GM21423 (cell line): ENCODE measurements at regions not wholly inside any gene's neighbourhood (a gene's known extent, or its start where the extent isn't known, plus 50 kb on each side); places are given as distances from the start of the nearest gene placed in this dataset.
"Not testable (repeated sequence)": the region's sequence is repeated elsewhere in the genome, so short reads cannot be mapped to it uniquely, and the experiment has no call there.

ENCODE experiments used
- ATAC-seq: cut with Tn5 transposase; IDR thresholded peaks from one replicate; pipeline ENCODE4 v1.9.1; 2021; ENCODE audit warnings: mild to moderate bottlenecking, moderate library complexity; ENCODE audit not compliant: unreplicated experiment

- ATAC-seq: no peak
Observed at GRCh38 chr10:31186225-31187000, 132.6 kb upstream of the ZEB1 start.

- no peak for ATAC-seq
Observed at GRCh38 chr10:31187182-31187581, 131.8 kb upstream of the ZEB1 start.

DNA sequence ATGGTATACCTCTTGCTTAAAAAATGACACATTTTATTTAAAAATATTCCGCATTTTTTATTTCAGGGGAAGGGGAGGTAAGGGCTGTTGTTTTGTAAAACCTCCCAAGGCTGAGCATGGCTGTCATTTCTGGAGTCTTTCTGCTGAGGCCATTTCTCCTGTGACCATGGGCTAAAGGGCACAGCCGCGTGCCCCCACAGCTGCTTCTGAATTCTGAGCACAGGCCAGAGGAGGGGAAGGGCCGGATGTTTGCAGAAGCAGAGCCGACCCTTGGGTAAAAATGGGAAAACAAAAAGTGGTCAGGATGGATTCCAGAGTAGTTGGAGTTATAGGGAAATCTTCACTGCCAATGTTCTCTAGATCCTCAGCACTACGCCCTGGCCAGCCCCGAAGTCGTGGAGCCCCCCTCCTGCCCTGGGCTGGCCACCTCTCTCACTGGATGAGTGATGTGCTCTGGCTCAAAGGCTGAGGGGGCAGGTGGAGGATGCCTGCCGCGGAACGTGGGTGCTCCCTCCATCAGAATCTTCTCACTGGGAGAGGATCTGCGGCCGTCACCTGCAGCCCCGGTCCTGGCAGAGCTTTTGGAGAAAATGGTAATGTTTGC lies 131.3 kb upstream of the ZEB1 start:
- no peak for ATAC-seq

DNA sequence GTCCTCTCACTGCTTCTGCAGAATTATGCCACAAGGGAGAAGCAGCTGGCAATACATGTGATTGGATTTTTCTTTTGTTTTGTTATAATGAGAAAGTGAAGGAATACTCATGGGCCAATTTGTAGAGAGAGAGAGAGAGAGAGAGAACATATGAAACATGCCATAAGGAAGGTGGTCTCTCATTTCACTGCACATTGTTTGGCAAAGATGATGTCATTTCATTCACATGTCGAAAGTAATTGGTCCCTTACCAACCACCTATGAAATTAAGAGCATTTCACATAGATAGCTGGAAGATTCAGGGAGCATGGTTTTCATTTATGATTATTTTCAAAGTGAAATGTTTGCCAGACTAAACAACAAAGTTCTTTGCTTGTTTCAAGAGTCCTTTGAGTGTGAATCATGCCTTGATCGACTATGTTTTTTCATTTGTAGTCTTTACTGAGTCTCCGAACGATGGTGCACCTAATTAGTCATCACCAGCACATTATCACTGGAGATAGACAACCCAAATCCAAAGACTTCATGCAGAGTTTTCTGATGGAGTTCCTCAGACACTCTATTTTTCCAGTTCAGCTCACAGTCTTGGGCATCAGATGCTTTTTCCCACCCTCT lies 130.1 kb upstream of the ZEB1 start:
- no peak for ATAC-seq

GRCh38 chr10:31190488-31190887 lies 128.5 kb upstream of the ZEB1 start:
- ATAC-seq: no peak

- no peak for ATAC-seq
Observed at GRCh38 chr10:31192475-31192874, 126.5 kb upstream of the ZEB1 start.

DNA sequence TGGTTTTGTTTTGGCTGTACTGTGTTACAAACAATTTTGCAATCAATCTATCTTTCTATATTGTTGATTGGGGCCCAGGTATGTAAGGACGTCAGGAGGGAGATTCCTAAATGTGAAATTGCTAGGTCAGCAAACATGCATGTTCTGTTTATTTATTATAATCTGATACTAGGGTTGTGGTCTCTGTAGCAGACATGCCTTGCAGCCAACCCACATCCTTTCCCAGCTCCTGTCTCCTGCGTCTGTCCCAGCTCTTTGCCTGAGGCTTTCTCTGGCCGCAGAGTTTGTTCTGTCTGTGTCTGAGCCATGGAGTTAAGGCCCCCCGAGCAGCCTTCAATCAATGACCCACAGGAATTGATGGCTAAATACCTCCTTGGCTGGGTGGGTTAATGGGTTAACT lies 124.0 kb upstream of the ZEB1 start:
- no peak for ATAC-seq

DNA sequence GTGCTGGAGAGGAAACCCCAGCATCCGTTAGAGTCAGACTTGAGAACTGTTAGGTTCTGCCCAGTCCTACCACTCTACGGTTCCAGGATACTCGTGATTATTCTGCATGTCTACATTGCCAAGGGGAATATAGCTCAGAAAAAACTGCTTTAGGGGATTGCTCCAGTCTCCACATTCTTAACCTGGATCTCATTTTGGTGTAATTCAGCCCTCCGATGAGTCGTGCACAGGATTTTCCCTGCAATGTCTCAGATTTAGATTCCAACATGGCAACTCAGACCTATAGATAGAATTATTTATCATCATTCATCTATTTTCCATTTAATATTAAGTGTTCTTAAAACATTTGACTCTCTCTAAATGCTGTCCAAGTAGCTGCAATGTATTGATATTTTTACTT lies 121.1 kb upstream of the ZEB1 start:
- ATAC-seq: no peak

- ATAC-seq: no peak
Observed at GRCh38 chr10:31204090-31204489, 114.9 kb upstream of the ZEB1 start.

DNA sequence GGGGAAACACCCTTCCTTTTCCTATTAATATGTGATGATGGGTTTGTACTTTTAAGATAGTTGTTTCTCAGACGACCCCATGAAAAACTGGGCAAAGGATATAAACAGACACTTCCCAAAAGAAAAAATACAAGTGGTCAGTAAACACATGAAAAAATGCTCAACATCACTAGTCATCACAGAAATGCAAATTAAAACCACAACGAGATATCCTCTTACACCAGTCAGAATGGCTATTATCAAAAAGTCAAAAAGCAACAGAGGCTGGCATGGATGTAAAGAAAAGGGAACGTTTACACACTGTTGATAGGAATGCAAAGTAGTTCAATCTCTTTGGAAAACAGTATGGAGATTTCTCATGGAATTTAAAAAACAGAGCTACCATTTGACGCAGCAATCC lies 111.4 kb upstream of the ZEB1 start:
- no peak for ATAC-seq

- ATAC-seq: no peak
Observed at GRCh38 chr10:31209478-31209877, 109.5 kb upstream of the ZEB1 start.

- no peak for ATAC-seq
Observed at GRCh38 chr10:31210190-31210589, 108.8 kb upstream of the ZEB1 start.

GRCh38 chr10:31213959-31214358 lies 105.1 kb upstream of the ZEB1 start:
- no peak for ATAC-seq

DNA sequence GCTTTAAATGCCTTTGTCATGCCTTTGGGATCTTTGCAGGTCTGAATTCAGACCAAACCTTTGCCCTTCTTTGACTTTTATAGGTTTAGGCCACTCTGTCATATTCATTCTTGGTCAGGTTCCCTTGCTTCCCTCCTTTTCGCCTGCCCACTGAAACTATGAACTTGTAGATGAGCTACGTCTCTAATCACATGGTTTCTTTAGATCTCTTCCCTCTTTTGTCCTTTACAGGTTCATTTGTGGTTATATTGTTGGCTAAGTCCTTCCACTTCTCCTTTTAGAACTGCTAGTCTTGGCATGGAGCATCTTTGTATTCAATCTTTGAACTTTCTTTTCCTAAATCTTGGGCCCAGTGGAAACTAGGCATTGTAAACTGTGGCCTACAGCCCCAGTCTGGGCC lies 104.0 kb upstream of the ZEB1 start:
- ATAC-seq: no peak

- ATAC-seq: no peak
Observed at GRCh38 chr10:31219306-31219705, 99.7 kb upstream of the ZEB1 start.

DNA sequence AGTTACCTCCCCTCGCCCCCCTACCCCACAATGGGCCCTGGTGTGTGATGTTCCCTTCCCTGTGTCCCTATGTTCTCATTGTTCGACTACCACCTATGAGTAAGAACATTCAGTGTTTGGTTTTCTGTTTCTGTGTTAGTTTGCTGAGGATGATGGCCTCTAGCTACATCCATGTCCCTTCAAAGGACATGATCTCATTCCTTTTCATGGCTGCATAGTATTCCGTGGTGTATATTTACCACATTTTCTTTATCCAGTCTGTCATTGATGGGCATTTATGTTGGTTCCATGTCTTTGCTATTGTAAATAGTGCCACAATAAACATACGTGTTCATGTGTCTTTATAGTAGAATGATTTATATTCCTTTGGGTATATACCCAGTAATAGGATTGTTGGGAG lies 90.2 kb upstream of the ZEB1 start:
- ATAC-seq: not testable (repeated sequence)

GRCh38 chr10:31239961-31240360 lies 79.1 kb upstream of the ZEB1 start:
- no peak for ATAC-seq

GRCh38 chr10:31242902-31243301 lies 76.1 kb upstream of the ZEB1 start:
- no peak for ATAC-seq

GRCh38 chr10:31251118-31251517 lies 67.9 kb upstream of the ZEB1 start:
- not testable (repeated sequence) for ATAC-seq

GRCh38 chr10:31253237-31253636 lies 65.8 kb upstream of the ZEB1 start:
- no peak for ATAC-seq

- no peak for ATAC-seq
Observed at GRCh38 chr10:31261511-31262311, 57.3 kb upstream of the ZEB1 start.
